Stimulated activated CD4-positive, alpha-beta T cell treated with anti-CD3 and anti-CD28 coated beads, Interleukin-4, amount 100 ng/mL, for 4 hours (primary cell): ENCODE measurements at regions not wholly inside any gene's neighbourhood (a gene's known extent, or its start where the extent isn't known, plus 50 kb on each side); places are given as distances from the start of the nearest gene placed in this dataset.
"Not testable (repeated sequence)": the region's sequence is repeated elsewhere in the genome, so short reads cannot be mapped to it uniquely, and the experiment has no call there.

Source experiments
- DNase-seq, 2 experiments: peaks; one replicate each; pipeline ENCODE4 v3.0.0-alpha.2; 2020

GRCh38 chr6:147674099-147674498, 165.6 kb downstream of the SAMD5 start:
- no peak for DNase-seq

- DNase-seq = no peak
Measured at GRCh38 chr6:147674794-147675193, 166.3 kb downstream of the SAMD5 start.

GRCh38 chr6:147675281-147675680, 166.8 kb downstream of the SAMD5 start:
- DNase-seq = no peak

DNA sequence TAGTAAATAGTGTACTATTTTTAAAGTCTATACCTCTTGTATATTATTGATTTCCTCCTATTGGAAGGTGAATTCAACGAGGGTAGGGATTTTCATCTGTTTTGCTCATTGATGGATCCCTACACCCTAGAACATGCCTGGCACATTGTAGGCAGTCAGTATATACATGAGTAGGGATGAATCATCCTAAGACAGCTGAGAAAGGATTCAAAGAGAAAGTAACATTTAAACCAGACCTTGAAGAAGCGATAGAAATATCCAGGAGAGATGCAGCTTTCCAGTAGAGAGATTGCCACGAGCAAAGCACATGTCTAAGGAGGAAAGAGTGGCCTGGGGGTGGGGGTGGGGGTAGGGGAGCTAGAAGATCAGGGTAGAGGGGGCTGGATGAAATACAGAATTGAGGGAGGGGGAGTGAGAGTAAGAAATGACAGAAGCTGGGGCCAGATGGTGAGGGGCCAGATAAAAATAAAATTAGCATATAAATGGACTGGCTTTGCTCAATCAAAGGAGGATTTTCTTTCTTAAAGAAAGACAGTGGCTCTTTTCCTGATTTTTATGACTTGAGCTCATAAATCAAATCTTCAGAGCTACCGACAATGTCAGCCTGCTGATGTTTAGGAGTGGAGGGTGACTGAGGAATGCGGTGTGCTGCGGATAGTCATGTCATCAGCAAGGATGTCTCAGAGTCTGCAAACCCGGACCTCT, 168.2 kb downstream of the SAMD5 start:
- DNase-seq = no peak

- DNase-seq = no peak
Measured at GRCh38 chr6:147677647-147678046, 169.2 kb downstream of the SAMD5 start.

- DNase-seq = no peak
Measured at GRCh38 chr6:147678253-147678652, 169.8 kb downstream of the SAMD5 start.

DNA sequence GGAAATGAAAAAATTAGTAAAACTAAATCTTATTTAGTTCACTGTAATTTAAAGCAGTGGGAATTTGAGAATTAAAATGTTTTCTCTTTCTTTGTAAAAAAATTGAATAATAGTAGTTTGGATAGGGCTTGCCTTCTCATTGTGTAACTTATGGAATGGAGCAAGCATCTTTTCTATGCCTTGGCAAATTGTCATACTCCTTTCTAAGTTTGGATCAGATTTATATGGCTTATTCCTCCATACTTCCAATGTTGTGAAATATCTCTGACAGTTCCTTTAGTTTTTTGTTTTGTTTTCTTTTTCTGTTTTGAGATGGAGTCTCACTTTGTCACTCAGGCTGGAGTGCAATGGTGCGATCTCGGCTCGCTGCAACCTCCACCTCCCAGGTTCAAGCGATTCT, 176.4 kb downstream of the SAMD5 start:
- no peak for DNase-seq

DNA sequence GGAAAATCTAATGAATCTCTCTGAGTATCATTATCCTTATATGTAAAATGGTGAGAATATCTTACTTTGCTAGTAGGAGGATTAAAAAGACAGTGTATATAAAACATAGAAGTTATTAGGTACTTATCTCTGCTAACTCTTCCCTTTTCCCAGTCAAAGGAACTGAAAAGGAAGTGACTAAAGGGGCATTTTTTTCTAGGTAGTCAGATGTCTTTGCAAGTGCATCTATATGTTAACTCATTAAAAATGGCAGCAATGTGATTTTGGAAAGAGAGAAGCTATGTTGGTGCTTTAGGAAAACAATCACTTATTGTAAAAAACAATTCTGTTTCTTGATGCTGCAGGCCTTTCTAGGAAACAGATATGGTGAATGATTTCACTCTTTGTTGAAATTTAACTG, 180.9 kb downstream of the SAMD5 start:
- no peak for DNase-seq

GRCh38 chr6:147691446-147691845, 183.0 kb downstream of the SAMD5 start:
- no peak for DNase-seq

DNA sequence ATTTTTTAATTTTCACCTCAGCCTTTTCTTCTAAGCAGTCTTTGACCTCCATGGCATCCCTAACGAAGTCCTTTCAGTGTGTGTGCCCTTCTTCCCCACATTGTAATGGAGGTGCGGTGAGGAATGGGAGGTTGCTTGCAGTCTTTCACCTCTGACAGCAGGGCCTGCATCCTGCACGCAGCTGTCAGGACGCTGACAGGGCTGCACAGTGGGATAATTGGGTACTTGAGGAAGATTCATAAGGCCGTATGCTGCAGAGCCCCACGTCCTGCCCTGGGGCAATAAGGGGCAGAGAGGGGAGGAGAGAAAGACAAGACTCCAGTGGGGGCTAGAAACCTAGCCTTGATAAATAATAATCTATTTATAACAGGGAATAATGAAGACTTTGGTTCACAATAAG, 184.7 kb downstream of the SAMD5 start:
- no peak for DNase-seq

- not testable (repeated sequence) for DNase-seq
Measured at GRCh38 chr6:147694556-147694955, 186.1 kb downstream of the SAMD5 start.

- DNase-seq = no peak
Measured at GRCh38 chr6:147695819-147696218, 187.3 kb downstream of the SAMD5 start.

DNA sequence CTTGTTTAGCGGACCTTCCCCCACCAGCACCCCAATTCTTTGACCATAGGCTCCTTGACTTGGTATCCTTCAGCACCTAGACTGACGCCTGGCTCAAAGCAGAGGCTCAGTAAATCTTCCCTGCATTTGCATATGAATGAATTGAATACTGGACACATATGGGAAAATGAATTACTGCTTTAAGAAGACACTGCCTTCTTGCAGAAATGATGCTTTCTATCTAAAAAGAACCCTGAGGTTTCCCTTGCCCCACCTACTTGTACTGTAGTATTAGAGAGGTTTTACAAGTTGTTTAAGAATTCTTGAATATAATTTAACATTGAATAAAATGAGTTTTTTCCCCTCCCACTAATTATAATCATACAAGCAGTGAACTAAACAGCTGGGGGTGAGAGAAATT, 190.7 kb downstream of the SAMD5 start:
- no peak for DNase-seq

DNA sequence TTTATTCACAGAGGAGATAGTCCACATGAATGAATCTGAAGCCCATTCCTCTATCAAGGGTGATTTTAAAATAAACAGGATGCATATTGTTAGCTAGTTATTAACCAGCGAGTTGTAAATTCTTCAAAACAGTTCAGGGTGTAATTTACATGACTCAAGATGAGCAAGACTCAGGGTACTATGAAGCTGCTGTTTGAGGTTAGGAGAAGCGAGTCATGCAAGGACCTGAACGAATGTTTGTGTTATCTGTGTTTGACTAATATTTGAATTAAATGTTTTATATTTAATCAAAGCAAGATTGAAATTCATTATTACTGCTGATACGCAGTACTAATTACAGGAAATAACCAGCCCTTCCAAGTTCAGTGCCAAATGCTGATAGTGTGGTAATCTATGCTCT, 191.1 kb downstream of the SAMD5 start:
- no peak for DNase-seq

GRCh38 chr6:147700436-147701209, 192.1 kb downstream of the SAMD5 start:
- DNase-seq = no peak

- DNase-seq = no peak
Measured at GRCh38 chr6:147704691-147705090, 196.2 kb downstream of the SAMD5 start.

GRCh38 chr6:147707524-147707923, 199.0 kb downstream of the SAMD5 start:
- DNase-seq = no peak

DNA sequence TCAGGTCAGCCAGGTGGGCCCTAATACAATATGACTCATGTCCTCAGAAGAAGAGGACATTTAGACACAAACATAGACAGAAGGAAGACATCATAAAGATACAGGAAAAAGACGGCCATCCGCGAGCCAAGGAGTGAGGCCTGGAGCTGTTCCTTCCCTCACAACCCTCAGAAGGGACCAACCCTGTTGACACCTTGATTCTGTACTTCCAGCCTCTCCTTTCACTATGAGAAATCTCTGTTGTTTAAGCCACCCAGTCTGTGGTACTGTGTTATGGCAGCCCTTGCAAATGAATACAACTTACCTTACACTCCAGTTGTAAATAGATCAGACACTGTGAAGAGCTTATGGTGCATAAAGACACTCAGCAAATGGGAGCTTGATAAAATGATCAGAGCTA, 199.7 kb downstream of the SAMD5 start:
- no peak for DNase-seq

DNA sequence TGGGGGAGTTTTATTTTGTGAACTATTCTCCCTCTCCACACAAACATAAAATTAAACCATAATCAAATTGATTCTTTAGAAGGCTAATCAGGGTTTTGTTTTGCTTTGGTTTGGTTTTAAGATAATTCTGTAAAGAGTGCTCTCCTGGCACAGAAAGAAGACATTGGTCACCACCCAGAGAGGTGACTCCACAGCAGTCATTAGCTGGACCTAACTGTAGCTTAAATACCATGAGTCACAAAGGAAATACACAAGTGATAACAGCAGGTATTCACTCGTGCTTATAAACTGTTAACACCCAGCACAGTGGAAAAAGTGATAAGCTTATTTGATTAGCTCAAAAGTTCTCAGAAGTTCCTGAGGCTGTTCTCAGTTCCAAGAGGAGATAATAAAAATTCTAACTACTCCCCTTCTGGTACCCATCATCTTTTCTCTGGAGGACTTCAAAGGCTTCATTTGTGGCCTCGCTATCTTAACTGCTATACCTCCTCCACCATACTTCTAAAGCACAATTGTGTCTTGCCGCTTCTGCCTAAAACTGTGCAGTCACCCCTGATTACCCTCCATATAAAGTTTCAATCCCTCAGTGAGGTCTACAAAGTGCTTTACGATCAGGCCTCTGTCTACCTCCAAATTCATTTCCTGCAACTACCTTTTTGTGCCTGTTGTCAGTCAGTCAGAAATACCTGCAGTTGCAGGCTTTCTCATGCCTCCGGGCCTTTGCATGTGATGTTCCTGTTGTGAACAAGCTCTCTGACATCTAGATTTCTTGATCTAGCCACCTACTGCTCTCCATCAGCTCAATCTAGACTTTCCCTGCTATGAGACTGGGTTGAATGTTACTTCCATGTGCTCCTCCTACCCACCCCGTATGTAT, 201.1 kb downstream of the SAMD5 start:
- no peak for DNase-seq

GRCh38 chr6:147710890-147711289, 202.4 kb downstream of the SAMD5 start:
- DNase-seq = no peak

- DNase-seq = no peak
Measured at GRCh38 chr6:147711476-147711875, 203.0 kb downstream of the SAMD5 start.

- no peak for DNase-seq
Measured at GRCh38 chr6:147712841-147713240, 204.4 kb downstream of the SAMD5 start.

DNA sequence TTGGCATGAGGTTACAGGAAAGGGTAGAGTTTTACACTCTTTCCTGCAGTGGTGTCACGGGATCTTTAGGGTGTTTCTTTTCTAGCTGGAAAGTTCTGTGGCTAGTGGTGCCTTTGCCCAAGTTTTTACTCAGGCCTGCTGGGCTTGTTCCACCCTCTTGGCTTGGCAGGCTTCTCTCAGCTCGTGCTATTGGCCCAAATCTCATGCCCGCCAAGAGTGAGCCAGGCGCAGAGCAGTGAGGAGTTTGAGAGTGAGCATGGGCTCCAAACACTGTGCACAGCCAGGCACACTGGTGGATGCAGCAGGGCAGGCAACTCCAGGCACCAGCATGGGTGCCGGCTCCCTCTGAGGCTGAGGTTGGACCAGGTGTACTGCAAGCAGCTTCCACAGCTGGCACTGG, 206.5 kb downstream of the SAMD5 start:
- no peak for DNase-seq

- DNase-seq = no peak
Measured at GRCh38 chr6:147716434-147716833, 207.9 kb downstream of the SAMD5 start.
